C4-2B (cell line): ENCODE measurements at regions not wholly inside any gene's neighbourhood (a gene's known extent, or its start where the extent isn't known, plus 50 kb on each side); places are given as distances from the start of the nearest gene placed in this dataset.

Experiments
- CTCF ChIP-seq: fragments of 450-650 bp; conservative IDR thresholded peaks from 2 replicates; pipeline ENCODE4 v1.5.1; 2017; ENCODE audit warnings: mild to moderate bottlenecking
- ZFX ChIP-seq: fragments of 450-650 bp; IDR thresholded peaks from 2 replicates; pipeline ENCODE4 v1.6.1; 2017

- no peak for TF ChIP-seq CTCF
- no peak for TF ChIP-seq ZFX
Observed at GRCh38 chr9:108534741-108535140, 321.0 kb downstream of the ACTL7B start.
